Right lobe of liver (tissue), 4 donors: ENCODE measurements at regions not wholly inside any gene's neighbourhood (a gene's known extent, or its start where the extent isn't known, plus 50 kb on each side); places are given as distances from the start of the nearest gene placed in this dataset.

Source experiments
- POLR2A ChIP-seq: fragments of 450-650 bp; IDR thresholded peaks from one replicate; pipeline ENCODE4 v1.6.1; 2017; ENCODE audit warnings: antibody characterized with exemption, mild to moderate bottlenecking
- TF ChIP-seq, protein P1 (sequence below), 4 donors: fragments of 200-600 bp in 3 of 4; fragments of 450-650 bp in 1 of 4; IDR thresholded peaks; one replicate each; pipeline versions ENCODE4 v1.5.1 to v1.8.0; 2016 to 2022; ENCODE audit warnings: antibody characterized with exemption in 4 of 4, mild to moderate bottlenecking in 2 of 4
- donor health status: DM: no; HTN: no; CAD: no.
- donor health status: DM: no; HTN: no; CAD: no.
- donor health status: DM: no; HTN: yes; CAD: no.

- TF ChIP-seq, protein P1, sequence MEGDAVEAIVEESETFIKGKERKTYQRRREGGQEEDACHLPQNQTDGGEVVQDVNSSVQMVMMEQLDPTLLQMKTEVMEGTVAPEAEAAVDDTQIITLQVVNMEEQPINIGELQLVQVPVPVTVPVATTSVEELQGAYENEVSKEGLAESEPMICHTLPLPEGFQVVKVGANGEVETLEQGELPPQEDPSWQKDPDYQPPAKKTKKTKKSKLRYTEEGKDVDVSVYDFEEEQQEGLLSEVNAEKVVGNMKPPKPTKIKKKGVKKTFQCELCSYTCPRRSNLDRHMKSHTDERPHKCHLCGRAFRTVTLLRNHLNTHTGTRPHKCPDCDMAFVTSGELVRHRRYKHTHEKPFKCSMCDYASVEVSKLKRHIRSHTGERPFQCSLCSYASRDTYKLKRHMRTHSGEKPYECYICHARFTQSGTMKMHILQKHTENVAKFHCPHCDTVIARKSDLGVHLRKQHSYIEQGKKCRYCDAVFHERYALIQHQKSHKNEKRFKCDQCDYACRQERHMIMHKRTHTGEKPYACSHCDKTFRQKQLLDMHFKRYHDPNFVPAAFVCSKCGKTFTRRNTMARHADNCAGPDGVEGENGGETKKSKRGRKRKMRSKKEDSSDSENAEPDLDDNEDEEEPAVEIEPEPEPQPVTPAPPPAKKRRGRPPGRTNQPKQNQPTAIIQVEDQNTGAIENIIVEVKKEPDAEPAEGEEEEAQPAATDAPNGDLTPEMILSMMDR (IDR thresholded peaks at IDR 0.05), result no peak
- TF ChIP-seq POLR2A, result no peak
These were observed 50.5 kb downstream of the SIPA1L2 start for GRCh38 chr1:232579466-232579865.
